ENCODE measurements at regions not wholly inside any gene's neighbourhood (a gene's known extent, or its start where the extent isn't known, plus 50 kb on each side); places are given as distances from the start of the nearest gene placed in this dataset.

- TF ChIP-seq MAFK (IDR thresholded peaks at IDR 0.05; ENCODE audit: partially characterized antibody) (no peak), CTCF (IDR thresholded peaks at IDR 0.05) (no peak), PBX3 (IDR thresholded peaks at IDR 0.05) (no peak), SMC3 (IDR thresholded peaks at IDR 0.05) (no peak), POLR2A (IDR thresholded peaks at IDR 0.05; ENCODE audit: low read length) (no peak), KDM1A (IDR thresholded peaks at IDR 0.05; ENCODE audit: low read depth) (no peak), MAZ (IDR thresholded peaks at IDR 0.05; ENCODE audit: borderline replicate concordance, low read depth, low read length) (no peak), RFX5 (IDR thresholded peaks at IDR 0.05) (no peak), MAX (IDR thresholded peaks at IDR 0.05) (no peak), CEBPB (IDR thresholded peaks at IDR 0.05) (no peak), MYC (IDR thresholded peaks at IDR 0.05; ENCODE audit: borderline replicate concordance, low read length) (no peak), REST (IDR thresholded peaks at IDR 0.05) (no peak)
These were observed 161.8 kb downstream of the LNPK start for GRCh38 chr2:175840256-175840655.
